HEK293 (cell line): ENCODE measurements at regions not wholly inside any gene's neighbourhood (a gene's known extent, or its start where the extent isn't known, plus 50 kb on each side); places are given as distances from the start of the nearest gene placed in this dataset.

Experiments
- CTCF ChIA-PET: fragments of 350-600 bp; formaldehyde crosslinking; extraction: SDS; loops from one replicate; lab custom pipeline; 2021; ENCODE audit warnings: antibody characterized with exemption; lab: Yijun Ruan, JAX
- POLR2A ChIA-PET: fragments of 300-600 bp; formaldehyde crosslinking; extraction: SDS; loops from one replicate; lab custom pipeline; 2020; ENCODE audit warnings: antibody characterized with exemption, inconsistent platforms; lab: Yijun Ruan, JAX
- H3K27ac ChIP-seq: fragments of 200-500 bp; sonication (Bioruptor generic); 2 replicates; pipeline ENCODE4 v1.5.1; 2014; ENCODE audit warnings: low read depth, low read length, control low read depth, inconsistent platforms; ENCODE audit errors: extremely low read depth
- H3K36me3 ChIP-seq, 2 experiments: fragments of 200-500 bp in 1 of 2; sonication (Bioruptor generic) in 1 of 2; 1 replicate in 1 of 2; 2 replicates in 1 of 2; pipeline ENCODE4 v1.5.1; 2014 to 2017; ENCODE audit warnings: inconsistent platforms in 2 of 2, low read length in 2 of 2; ENCODE audit not compliant: control insufficient read depth in 2 of 2, insufficient read depth in 1 of 2
- H3K4me1 ChIP-seq: fragments of 200-500 bp; sonication (Bioruptor generic); 2 replicates; pipeline ENCODE4 v1.5.1; 2014; ENCODE audit warnings: mild to moderate bottlenecking, low read length, inconsistent platforms; ENCODE audit not compliant: control insufficient read depth, insufficient read depth
- H3K4me3 ChIP-seq: 2 replicates; pipeline ENCODE4 v1.5.1; 2011; ENCODE audit warnings: low read depth, mild to moderate bottlenecking, control low read depth, low read length, moderate library complexity
- H3K9me3 ChIP-seq: fragments of 200-500 bp; sonication (Bioruptor generic); 2 replicates; pipeline ENCODE4 v1.5.1; 2014; ENCODE audit warnings: low read depth, low read length, inconsistent platforms; ENCODE audit not compliant: control insufficient read depth, insufficient read depth
- EGR2 ChIP-seq: fragments of 450-650 bp; formaldehyde crosslinking; IDR thresholded peaks from 2 replicates; pipeline ENCODE4 v1.5.1; 2016; ENCODE audit warnings: low read depth, missing biosample characterization, missing genetic modification characterization
- GLI4 ChIP-seq: fragments of 450-650 bp; formaldehyde crosslinking; IDR thresholded peaks from 2 replicates; pipeline ENCODE4 v1.5.1; 2016; ENCODE audit warnings: missing biosample characterization, missing genetic modification characterization
- ZBTB1 ChIP-seq: fragments of 450-650 bp; formaldehyde crosslinking; IDR thresholded peaks from 2 replicates; pipeline ENCODE4 v1.5.1; 2016; ENCODE audit warnings: missing biosample characterization, missing genetic modification characterization
- ZFP41 ChIP-seq: fragments of 450-650 bp; formaldehyde crosslinking; IDR thresholded peaks from 2 replicates; pipeline ENCODE4 v1.5.1; 2016; ENCODE audit warnings: missing biosample characterization, missing genetic modification characterization, borderline replicate concordance
- ZNF138 ChIP-seq: fragments of 450-650 bp; formaldehyde crosslinking; IDR thresholded peaks from 2 replicates; pipeline ENCODE4 v1.5.1; 2016; ENCODE audit warnings: missing biosample characterization, missing genetic modification characterization, borderline replicate concordance
- ZNF157 ChIP-seq: fragments of 450-650 bp; formaldehyde crosslinking; IDR thresholded peaks from 2 replicates; pipeline ENCODE4 v1.5.1; 2016; ENCODE audit warnings: missing biosample characterization, missing genetic modification characterization
- ZNF19 ChIP-seq: fragments of 450-650 bp; formaldehyde crosslinking; IDR thresholded peaks from 2 replicates; pipeline ENCODE4; 2016; ENCODE audit warnings: missing biosample characterization, missing genetic modification characterization, low read depth
- ZNF23 ChIP-seq: fragments of 450-650 bp; formaldehyde crosslinking; IDR thresholded peaks from 2 replicates; pipeline ENCODE4 v1.5.1; 2016; ENCODE audit warnings: missing biosample characterization, missing genetic modification characterization, borderline replicate concordance
- ZNF266 ChIP-seq: fragments of 450-650 bp; formaldehyde crosslinking; IDR thresholded peaks from 2 replicates; pipeline ENCODE4 v1.5.1; 2016; ENCODE audit warnings: missing biosample characterization, missing genetic modification characterization, low read depth
- ZNF354C ChIP-seq: fragments of 450-650 bp; formaldehyde crosslinking; IDR thresholded peaks from 2 replicates; pipeline ENCODE4 v1.5.1; 2016; ENCODE audit warnings: missing biosample characterization, missing genetic modification characterization, low read depth, borderline replicate concordance
- ZNF37A ChIP-seq: fragments of 450-650 bp; IDR thresholded peaks from 2 replicates; pipeline ENCODE4 v1.5.1; 2018; ENCODE audit warnings: missing biosample characterization, missing genetic modification characterization
- ZNF433 ChIP-seq: fragments of 450-650 bp; formaldehyde crosslinking; IDR thresholded peaks from 2 replicates; pipeline ENCODE4 v1.5.1; 2016; ENCODE audit warnings: missing biosample characterization, missing genetic modification characterization, low read depth
- ZNF549 ChIP-seq: fragments of 450-650 bp; IDR thresholded peaks from 2 replicates; pipeline ENCODE4 v1.5.1; 2018; ENCODE audit warnings: missing biosample characterization, missing genetic modification characterization, mild to moderate bottlenecking, inconsistent platforms, moderate library complexity
- ZNF777 ChIP-seq: fragments of 450-650 bp; formaldehyde crosslinking; IDR thresholded peaks from 2 replicates; pipeline ENCODE4 v1.5.1; 2017; ENCODE audit warnings: missing biosample characterization, missing genetic modification characterization, borderline replicate concordance
- ZSCAN16 ChIP-seq: fragments of 450-650 bp; formaldehyde crosslinking; IDR thresholded peaks from 2 replicates; pipeline ENCODE4 v1.5.1; 2016; ENCODE audit warnings: missing biosample characterization, missing genetic modification characterization
- TF ChIP-seq, protein P1 (sequence below): fragments of 450-650 bp; formaldehyde crosslinking; IDR thresholded peaks from 2 replicates; pipeline ENCODE4 v1.5.1; 2016; ENCODE audit warnings: missing biosample characterization, missing genetic modification characterization
- TF ChIP-seq, protein P2 (sequence below): fragments of 450-650 bp; formaldehyde crosslinking; IDR thresholded peaks from 2 replicates; pipeline ENCODE4 v1.5.1; 2017; ENCODE audit warnings: missing biosample characterization, missing genetic modification characterization
- TF ChIP-seq, protein P3 (sequence below): fragments of 450-650 bp; formaldehyde crosslinking; IDR thresholded peaks from 2 replicates; pipeline ENCODE4 v1.5.1; 2016; ENCODE audit warnings: missing biosample characterization, missing genetic modification characterization
- TF ChIP-seq, protein P4 (sequence below): fragments of 450-650 bp; formaldehyde crosslinking; IDR thresholded peaks from 2 replicates; pipeline ENCODE4 v1.5.1; 2016; ENCODE audit warnings: missing biosample characterization, missing genetic modification characterization

DNA sequence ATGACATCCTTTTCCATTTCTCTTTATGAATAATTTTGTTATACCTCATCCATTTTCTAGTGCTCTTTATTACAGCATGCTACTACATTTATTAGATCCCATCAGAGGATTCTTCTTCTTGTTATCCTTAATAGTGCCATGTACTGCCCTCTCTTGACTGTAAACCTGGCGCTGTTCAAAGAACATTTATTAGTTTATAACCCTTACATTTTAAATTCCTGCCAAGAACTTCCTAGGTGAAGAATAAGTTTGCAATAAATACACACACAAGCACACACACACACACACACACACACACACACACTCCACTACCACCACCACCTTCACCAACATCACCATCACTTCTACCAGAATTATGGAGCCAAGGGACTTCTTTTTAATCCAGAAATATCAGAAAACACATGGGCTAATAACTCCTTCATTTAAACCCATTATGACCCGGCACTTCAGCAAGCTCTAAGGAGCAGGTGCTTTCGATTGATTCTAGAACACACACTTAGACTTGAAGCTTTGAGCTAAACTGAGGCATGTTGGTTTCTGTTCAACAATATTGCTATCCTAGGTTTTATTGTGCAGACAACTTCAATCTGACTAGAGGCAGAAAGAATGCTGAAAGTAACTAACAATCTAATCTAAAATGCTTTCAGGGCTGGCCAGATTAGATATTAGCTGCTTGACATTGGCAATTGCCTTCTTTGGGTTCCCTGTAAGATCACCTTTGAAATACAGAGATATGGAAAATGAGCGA, 556.8 kb downstream of the LMO4 start:
- H3K4me3 ChIP-seq, result no peak overlapping the region
- no peaks in the 10 kb centered on the region for H3K36me3 ChIP-seq
- no peak overlapping the region for H3K27ac ChIP-seq
- TF ChIP-seq ZNF37A (tag by site-specific recombination) (no peak), ZNF157 (tag by site-specific recombination) (peak; percentile 65)
- no peaks in the 10 kb centered on the region for H3K4me1 ChIP-seq
- ChIA-PET CTCF (interaction anchor here (0.6 kb wide), 1 partner anchor 186 kb away, joined by 4 read pairs; no protein-coding TSS in a partner anchor), POLR2A (no interaction called here)
- no peaks in the 10 kb centered on the region for H3K9me3 ChIP-seq

- ChIA-PET POLR2A (interaction anchor here (0.7 kb wide), 1 partner anchor 40 kb away, joined by 4 read pairs; no protein-coding TSS in a partner anchor), CTCF (no interaction called here)
- Histone ChIP-seq H3K27ac (no peak overlapping the region), H3K36me3 (no peaks in the 10 kb centered on the region), H3K4me3 (no peak overlapping the region), H3K9me3 (no peaks in the 10 kb centered on the region), H3K4me1 (no peaks in the 10 kb centered on the region)
- TF ChIP-seq ZNF23 (tag by site-specific recombination), result no peak
- TF ChIP-seq ZNF777 (tag by site-specific recombination), result no peak
- TF ChIP-seq ZBTB1, result no peak
- no peak for TF ChIP-seq ZNF19
- TF ChIP-seq ZNF138 (tag by site-specific recombination), result no peak
- TF ChIP-seq EGR2, result no peak
- no peak for TF ChIP-seq GLI4
- TF ChIP-seq ZFP41, result no peak
These were observed 558.4 kb downstream of the LMO4 start for GRCh38 chr1:87887100-87887499.

- no peaks in the 10 kb centered on the region for H3K4me1 ChIP-seq
- H3K9me3 ChIP-seq, result no peaks in the 10 kb centered on the region
- CTCF ChIA-PET, result no interaction called here
- no peak overlapping the region for H3K27ac ChIP-seq
- TF ChIP-seq, protein P1, sequence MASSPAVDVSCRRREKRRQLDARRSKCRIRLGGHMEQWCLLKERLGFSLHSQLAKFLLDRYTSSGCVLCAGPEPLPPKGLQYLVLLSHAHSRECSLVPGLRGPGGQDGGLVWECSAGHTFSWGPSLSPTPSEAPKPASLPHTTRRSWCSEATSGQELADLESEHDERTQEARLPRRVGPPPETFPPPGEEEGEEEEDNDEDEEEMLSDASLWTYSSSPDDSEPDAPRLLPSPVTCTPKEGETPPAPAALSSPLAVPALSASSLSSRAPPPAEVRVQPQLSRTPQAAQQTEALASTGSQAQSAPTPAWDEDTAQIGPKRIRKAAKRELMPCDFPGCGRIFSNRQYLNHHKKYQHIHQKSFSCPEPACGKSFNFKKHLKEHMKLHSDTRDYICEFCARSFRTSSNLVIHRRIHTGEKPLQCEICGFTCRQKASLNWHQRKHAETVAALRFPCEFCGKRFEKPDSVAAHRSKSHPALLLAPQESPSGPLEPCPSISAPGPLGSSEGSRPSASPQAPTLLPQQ (tag by site-specific recombination), result no peak
- TF ChIP-seq, protein P2, sequence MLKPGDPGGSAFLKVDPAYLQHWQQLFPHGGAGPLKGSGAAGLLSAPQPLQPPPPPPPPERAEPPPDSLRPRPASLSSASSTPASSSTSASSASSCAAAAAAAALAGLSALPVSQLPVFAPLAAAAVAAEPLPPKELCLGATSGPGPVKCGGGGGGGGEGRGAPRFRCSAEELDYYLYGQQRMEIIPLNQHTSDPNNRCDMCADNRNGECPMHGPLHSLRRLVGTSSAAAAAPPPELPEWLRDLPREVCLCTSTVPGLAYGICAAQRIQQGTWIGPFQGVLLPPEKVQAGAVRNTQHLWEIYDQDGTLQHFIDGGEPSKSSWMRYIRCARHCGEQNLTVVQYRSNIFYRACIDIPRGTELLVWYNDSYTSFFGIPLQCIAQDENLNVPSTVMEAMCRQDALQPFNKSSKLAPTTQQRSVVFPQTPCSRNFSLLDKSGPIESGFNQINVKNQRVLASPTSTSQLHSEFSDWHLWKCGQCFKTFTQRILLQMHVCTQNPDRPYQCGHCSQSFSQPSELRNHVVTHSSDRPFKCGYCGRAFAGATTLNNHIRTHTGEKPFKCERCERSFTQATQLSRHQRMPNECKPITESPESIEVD (tag by site-specific recombination), result 0 out of 2 replicates have a peak, but pooled peaks have one; percentile 25
- TF ChIP-seq ZNF138 (tag by site-specific recombination), result no peak
- TF ChIP-seq ZNF354C (tag by site-specific recombination), result no peak
- TF ChIP-seq, all 188 proteins: peak for 1
- POLR2A ChIA-PET, result no interaction called here
- H3K4me3 ChIP-seq, result no peak overlapping the region
- H3K36me3 ChIP-seq, result no peaks in the 10 kb centered on the region
These were observed 559.8 kb downstream of the LMO4 start for GRCh38 chr1:87888446-87888845.

- Histone ChIP-seq H3K9me3 (no peaks in the 10 kb centered on the region), H3K4me3 (no peak overlapping the region), H3K36me3 (no peaks in the 10 kb centered on the region), H3K4me1 (no peaks in the 10 kb centered on the region), H3K27ac (no peak overlapping the region)
- no peak for TF ChIP-seq ZNF433 (tag by site-specific recombination)
- TF ChIP-seq ZSCAN16 (tag by site-specific recombination), result no peak
- no peak for TF ChIP-seq ZNF266 (tag by site-specific recombination)
- no peak for TF ChIP-seq ZNF19
- TF ChIP-seq, protein P3, sequence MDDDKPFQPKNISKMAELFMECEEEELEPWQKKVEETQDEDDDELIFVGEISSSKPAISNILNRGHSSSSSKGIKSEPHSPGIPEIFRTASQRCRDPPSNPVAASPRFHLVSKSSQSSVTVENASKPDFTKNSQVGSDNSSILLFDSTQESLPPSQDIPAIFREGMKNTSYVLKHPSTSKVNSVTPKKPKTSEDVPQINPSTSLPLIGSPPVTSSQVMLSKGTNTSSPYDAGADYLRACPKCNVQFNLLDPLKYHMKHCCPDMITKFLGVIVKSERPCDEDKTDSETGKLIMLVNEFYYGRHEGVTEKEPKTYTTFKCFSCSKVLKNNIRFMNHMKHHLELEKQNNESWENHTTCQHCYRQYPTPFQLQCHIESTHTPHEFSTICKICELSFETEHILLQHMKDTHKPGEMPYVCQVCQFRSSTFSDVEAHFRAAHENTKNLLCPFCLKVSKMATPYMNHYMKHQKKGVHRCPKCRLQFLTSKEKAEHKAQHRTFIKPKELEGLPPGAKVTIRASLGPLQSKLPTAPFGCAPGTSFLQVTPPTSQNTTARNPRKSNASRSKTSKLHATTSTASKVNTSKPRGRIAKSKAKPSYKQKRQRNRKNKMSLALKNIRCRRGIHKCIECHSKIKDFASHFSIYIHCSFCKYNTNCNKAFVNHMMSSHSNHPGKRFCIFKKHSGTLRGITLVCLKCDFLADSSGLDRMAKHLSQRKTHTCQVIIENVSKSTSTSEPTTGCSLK, result no peak
- TF ChIP-seq ZNF549, result no peak
- TF ChIP-seq, protein P4, sequence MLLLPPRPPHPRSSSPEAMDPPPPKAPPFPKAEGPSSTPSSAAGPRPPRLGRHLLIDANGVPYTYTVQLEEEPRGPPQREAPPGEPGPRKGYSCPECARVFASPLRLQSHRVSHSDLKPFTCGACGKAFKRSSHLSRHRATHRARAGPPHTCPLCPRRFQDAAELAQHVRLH (tag by site-specific recombination), result no peak
- POLR2A ChIA-PET, result no interaction called here
- CTCF ChIA-PET, result interaction anchor here (1.1 kb wide), 1 partner anchor 188 kb away, joined by 3 read pairs; no protein-coding TSS in a partner anchor
These were observed 565.4 kb downstream of the LMO4 start for GRCh38 chr1:87894062-87894461.
